ENCODE measurements at regions not wholly inside any gene's neighbourhood (a gene's known extent, or its start where the extent isn't known, plus 50 kb on each side); places are given as distances from the start of the nearest gene placed in this dataset.
"Not testable (repeated sequence)": the region's sequence is repeated elsewhere in the genome, so short reads cannot be mapped to it uniquely, and the experiment has no call there.

GRCh38 chrX:114272096-114272686 is 311.7 kb upstream of the HTR2C start:
- DNase-seq, result no peak

- DNase-seq, result not testable (repeated sequence)
Measured at GRCh38 chrX:114270371-114270770, 313.5 kb upstream of the HTR2C start.

- DNase-seq, result no peak
Measured at GRCh38 chrX:114268643-114269042, 315.2 kb upstream of the HTR2C start.

- no peak for DNase-seq
Measured at GRCh38 chrX:114267142-114267541, 316.7 kb upstream of the HTR2C start.

- DNase-seq, result no peak
Measured at GRCh38 chrX:114252186-114252585, 331.7 kb upstream of the HTR2C start.

GRCh38 chrX:114251575-114251974 is 332.3 kb upstream of the HTR2C start:
- DNase-seq, result no peak

GRCh38 chrX:114221445-114221844 is 362.4 kb upstream of the HTR2C start:
- no peak for DNase-seq

- no peak for DNase-seq
Measured at GRCh38 chrX:114210879-114211278, 373.0 kb upstream of the HTR2C start.

GRCh38 chrX:114201622-114202021 is 382.3 kb upstream of the HTR2C start:
- DNase-seq, result no peak

- no peak for DNase-seq
Measured at GRCh38 chrX:114181195-114181594, 402.7 kb upstream of the HTR2C start.

- peak in 1 of 51 donors; percentile 0 for DNase-seq
Measured at GRCh38 chrX:114178126-114178525, 405.8 kb upstream of the HTR2C start.

GRCh38 chrX:114167276-114167675 is 416.6 kb upstream of the HTR2C start:
- DNase-seq, result not testable (repeated sequence)

GRCh38 chrX:114166601-114167000 is 417.3 kb upstream of the HTR2C start:
- no peak for DNase-seq

GRCh38 chrX:114165537-114165936 is 418.3 kb upstream of the HTR2C start:
- no peak for DNase-seq

- no peak for DNase-seq
Measured at GRCh38 chrX:114162068-114162735, 421.7 kb upstream of the HTR2C start.

GRCh38 chrX:114152801-114153200 is 431.1 kb upstream of the HTR2C start:
- no peak for DNase-seq

- DNase-seq, result no peak
Measured at GRCh38 chrX:114152130-114152529, 431.8 kb upstream of the HTR2C start.

GRCh38 chrX:114134465-114134864 is 449.4 kb upstream of the HTR2C start:
- no peak for DNase-seq

GRCh38 chrX:114127411-114128025 is 456.4 kb upstream of the HTR2C start:
- DNase-seq, result no peak

GRCh38 chrX:114127005-114127404 is 456.9 kb upstream of the HTR2C start:
- no peak for DNase-seq

GRCh38 chrX:114101081-114101480 is 482.8 kb upstream of the HTR2C start:
- DNase-seq, result no peak

- no peak for DNase-seq
Measured at GRCh38 chrX:114097866-114098265, 486.0 kb upstream of the HTR2C start.

- DNase-seq, result no peak
Measured at GRCh38 chrX:114097427-114097826, 486.5 kb upstream of the HTR2C start.

Data from hypothalamus (tissue), 51 donors.